ENCODE measurements at regions not wholly inside any gene's neighbourhood (a gene's known extent, or its start where the extent isn't known, plus 50 kb on each side); places are given as distances from the start of the nearest gene placed in this dataset.

- H3K27ac Mint-ChIP-seq: no peak overlapping the region
- ChIA-PET CTCF (no interaction called here), POLR2A (no interaction called here)
- H3K36me3 Mint-ChIP-seq (ENCODE audit: low read depth): no peaks in the 10 kb centered on the region
- no peak for DNase-seq
- H3K9me3 Mint-ChIP-seq: no peaks in the 10 kb centered on the region
- H3K4me1 Mint-ChIP-seq: no peaks in the 10 kb centered on the region
- H3K4me3 Mint-ChIP-seq: no peak overlapping the region
- H3K27me3 Mint-ChIP-seq: no peaks in the 10 kb centered on the region
Measured at GRCh38 chr4:156173486-156173885, 219.8 kb upstream of the CTSO start.

- POLR2A ChIA-PET: no interaction called here
Measured at GRCh38 chr4:156169861-156170260, 216.2 kb upstream of the CTSO start.

GRCh38 chr4:156169011-156169410 lies 215.3 kb upstream of the CTSO start:
- no peaks in the 10 kb centered on the region for H3K4me1 Mint-ChIP-seq
- H3K27ac Mint-ChIP-seq: no peak overlapping the region
- H3K4me3 Mint-ChIP-seq: no peak overlapping the region
- CTCF ChIA-PET: no interaction called here
- no peaks in the 10 kb centered on the region for H3K27me3 Mint-ChIP-seq
- DNase-seq: no peak
- POLR2A ChIA-PET: no interaction called here
- H3K36me3 Mint-ChIP-seq (ENCODE audit: low read depth): no peaks in the 10 kb centered on the region
- no peaks in the 10 kb centered on the region for H3K9me3 Mint-ChIP-seq

More at GRCh38 chr4:156169861-156170260, 216.2 kb upstream of the CTSO start:
- Mint-ChIP-seq H3K27ac (no peak overlapping the region), H3K4me1 (no peaks in the 10 kb centered on the region), H3K27me3 (no peaks in the 10 kb centered on the region), H3K4me3 (no peak overlapping the region), H3K36me3 (ENCODE audit: low read depth) (no peaks in the 10 kb centered on the region), H3K9me3 (no peaks in the 10 kb centered on the region)
- CTCF ChIA-PET: no interaction called here
- DNase-seq: no peak

- POLR2A ChIA-PET: no interaction called here
- Mint-ChIP-seq H3K27me3 (no peaks in the 10 kb centered on the region), H3K9me3 (no peaks in the 10 kb centered on the region), H3K4me1 (no peaks in the 10 kb centered on the region), H3K4me3 (no peak overlapping the region), H3K27ac (no peak overlapping the region), H3K36me3 (ENCODE audit: low read depth) (no peaks in the 10 kb centered on the region)
- no peak for DNase-seq
- CTCF ChIA-PET: no interaction called here
Measured at GRCh38 chr4:156168288-156168687, 214.6 kb upstream of the CTSO start.

GRCh38 chr4:156158747-156159146 lies 205.1 kb upstream of the CTSO start:
- POLR2A ChIA-PET: no interaction called here
- H3K4me1 Mint-ChIP-seq: no peaks in the 10 kb centered on the region
- H3K27me3 Mint-ChIP-seq: no peaks in the 10 kb centered on the region

GRCh38 chr4:156154978-156155377 lies 201.3 kb upstream of the CTSO start:
- no peaks in the 10 kb centered on the region for H3K27me3 Mint-ChIP-seq
- POLR2A ChIA-PET: no interaction called here
- DNase-seq: no peak
- no peaks in the 10 kb centered on the region for H3K9me3 Mint-ChIP-seq
- H3K4me1 Mint-ChIP-seq: no peaks in the 10 kb centered on the region
- no peaks in the 10 kb centered on the region for H3K36me3 Mint-ChIP-seq (ENCODE audit: low read depth)
- no peak overlapping the region for H3K4me3 Mint-ChIP-seq
- CTCF ChIA-PET: no interaction called here
- H3K27ac Mint-ChIP-seq: no peak overlapping the region

More at GRCh38 chr4:156158747-156159146, 205.1 kb upstream of the CTSO start:
- H3K36me3 Mint-ChIP-seq (ENCODE audit: low read depth): no peaks in the 10 kb centered on the region
- CTCF ChIA-PET: no interaction called here
- H3K4me3 Mint-ChIP-seq: no peak overlapping the region
- no peak for DNase-seq
- no peaks in the 10 kb centered on the region for H3K9me3 Mint-ChIP-seq
- no peak overlapping the region for H3K27ac Mint-ChIP-seq

- ChIA-PET CTCF (no interaction called here), POLR2A (no interaction called here)
- no peaks in the 10 kb centered on the region for H3K9me3 Mint-ChIP-seq
- no peak overlapping the region for H3K27ac Mint-ChIP-seq
- no peaks in the 10 kb centered on the region for H3K36me3 Mint-ChIP-seq (ENCODE audit: low read depth)
- H3K4me1 Mint-ChIP-seq: no peaks in the 10 kb centered on the region
- no peaks in the 10 kb centered on the region for H3K27me3 Mint-ChIP-seq
- H3K4me3 Mint-ChIP-seq: no peak overlapping the region
- no peak for DNase-seq
Measured at GRCh38 chr4:156146571-156146970, 192.9 kb upstream of the CTSO start.

- Mint-ChIP-seq H3K9me3 (no peaks in the 10 kb centered on the region), H3K4me1 (no peaks in the 10 kb centered on the region), H3K27ac (no peak overlapping the region), H3K36me3 (ENCODE audit: low read depth) (no peaks in the 10 kb centered on the region), H3K27me3 (no peaks in the 10 kb centered on the region), H3K4me3 (no peak overlapping the region)
- no peak for DNase-seq
- ChIA-PET CTCF (no interaction called here), POLR2A (no interaction called here)
Measured at GRCh38 chr4:156144961-156145360, 191.3 kb upstream of the CTSO start.

- H3K4me3 Mint-ChIP-seq: no peak overlapping the region
- ChIA-PET POLR2A (no interaction called here), CTCF (no interaction called here)
- H3K9me3 Mint-ChIP-seq: no peaks in the 10 kb centered on the region
- no peak overlapping the region for H3K27ac Mint-ChIP-seq
- no peak for DNase-seq
- H3K4me1 Mint-ChIP-seq: no peaks in the 10 kb centered on the region
- H3K36me3 Mint-ChIP-seq (ENCODE audit: low read depth): no peaks in the 10 kb centered on the region
- no peaks in the 10 kb centered on the region for H3K27me3 Mint-ChIP-seq
Measured at GRCh38 chr4:156138781-156139280, 185.2 kb upstream of the CTSO start.

- ChIA-PET CTCF (no interaction called here), POLR2A (no interaction called here)
- Mint-ChIP-seq H3K36me3 (ENCODE audit: low read depth) (no peaks in the 10 kb centered on the region), H3K4me3 (no peak overlapping the region), H3K9me3 (no peaks in the 10 kb centered on the region), H3K27me3 (no peaks in the 10 kb centered on the region), H3K4me1 (no peaks in the 10 kb centered on the region), H3K27ac (no peak overlapping the region)
- DNase-seq: no peak
Measured at GRCh38 chr4:156137679-156138473, 184.2 kb upstream of the CTSO start.

GRCh38 chr4:156132196-156132595 lies 178.5 kb upstream of the CTSO start:
- DNase-seq: no peak
- no peak overlapping the region for H3K4me3 Mint-ChIP-seq
- no peaks in the 10 kb centered on the region for H3K4me1 Mint-ChIP-seq
- ChIA-PET POLR2A (no interaction called here), CTCF (no interaction called here)
- no peaks in the 10 kb centered on the region for H3K9me3 Mint-ChIP-seq
- no peaks in the 10 kb centered on the region for H3K36me3 Mint-ChIP-seq (ENCODE audit: low read depth)
- H3K27ac Mint-ChIP-seq: no peak overlapping the region
- no peaks in the 10 kb centered on the region for H3K27me3 Mint-ChIP-seq

- H3K36me3 Mint-ChIP-seq (ENCODE audit: low read depth): no peaks in the 10 kb centered on the region
- H3K27ac Mint-ChIP-seq: no peak overlapping the region
- H3K27me3 Mint-ChIP-seq: no peaks in the 10 kb centered on the region
- no peak for DNase-seq
- ChIA-PET CTCF (no interaction called here), POLR2A (no interaction called here)
- H3K4me3 Mint-ChIP-seq: no peak overlapping the region
- H3K4me1 Mint-ChIP-seq: no peaks in the 10 kb centered on the region
- H3K9me3 Mint-ChIP-seq: peaks cover 5% of the 10 kb centered on the region
Measured at GRCh38 chr4:156128616-156129015, 174.9 kb upstream of the CTSO start.

- POLR2A ChIA-PET: no interaction called here
- no peak overlapping the region for H3K27ac Mint-ChIP-seq
- H3K36me3 Mint-ChIP-seq (ENCODE audit: low read depth): no peaks in the 10 kb centered on the region
- DNase-seq: no peak
- H3K9me3 Mint-ChIP-seq: no peaks in the 10 kb centered on the region
- no peaks in the 10 kb centered on the region for H3K27me3 Mint-ChIP-seq
- CTCF ChIA-PET: no interaction called here
- no peak overlapping the region for H3K4me3 Mint-ChIP-seq
- H3K4me1 Mint-ChIP-seq: no peaks in the 10 kb centered on the region
Measured at GRCh38 chr4:156118507-156119220, 165.0 kb upstream of the CTSO start.

GRCh38 chr4:156117743-156118142 lies 164.1 kb upstream of the CTSO start:
- POLR2A ChIA-PET: no interaction called here
- no peaks in the 10 kb centered on the region for H3K36me3 Mint-ChIP-seq (ENCODE audit: low read depth)
- no peaks in the 10 kb centered on the region for H3K27me3 Mint-ChIP-seq
- H3K4me3 Mint-ChIP-seq: no peak overlapping the region
- DNase-seq: no peak
- H3K9me3 Mint-ChIP-seq: no peaks in the 10 kb centered on the region
- CTCF ChIA-PET: no interaction called here
- H3K27ac Mint-ChIP-seq: no peak overlapping the region
- H3K4me1 Mint-ChIP-seq: no peaks in the 10 kb centered on the region

All from activated CD4-positive, alpha-beta memory T cell treated with anti-CD3 and anti-CD28 coated beads, Interleukin-2, amount 10 ng/mL, durations not matched to agents 7 days and 5 days (primary cell).